Karpas-422 (cell line): ENCODE measurements at regions not wholly inside any gene's neighbourhood (a gene's known extent, or its start where the extent isn't known, plus 50 kb on each side); places are given as distances from the start of the nearest gene placed in this dataset.

ENCODE experiments used
- DNase-seq: peaks from one replicate; pipeline ENCODE4 v3.0.0-alpha.2; 2015
- H2AFZ ChIP-seq: fragments of 200-600 bp; sonication (generic); 2 replicates; pipeline ENCODE4 v1.6.1; 2014; ENCODE audit warnings: antibody characterized with exemption, low read length, mixed read lengths
- H3K27ac ChIP-seq: fragments of 200-600 bp; sonication (generic); 2 replicates; pipeline ENCODE4 v1.5.1; 2014; ENCODE audit warnings: mild to moderate bottlenecking, low read length, moderate library complexity
- H3K27me3 ChIP-seq: fragments of 200-600 bp; sonication (generic); 2 replicates; pipeline ENCODE4 v1.6.1; 2014; ENCODE audit warnings: low read length, mixed read lengths
- H3K36me3 ChIP-seq: fragments of 200-600 bp; sonication (generic); 2 replicates; pipeline ENCODE4 v1.6.1; 2014; ENCODE audit warnings: low read length, mixed read lengths; ENCODE audit not compliant: insufficient read depth
- H3K4me1 ChIP-seq: fragments of 200-600 bp; sonication (generic); 2 replicates; pipeline ENCODE4 v1.6.1; 2014; ENCODE audit warnings: mild to moderate bottlenecking, low read length, mixed read lengths
- H3K4me2 ChIP-seq: fragments of 200-600 bp; sonication (generic); 2 replicates; pipeline ENCODE4 v1.6.1; 2014; ENCODE audit warnings: low read length, low read depth, mild to moderate bottlenecking; ENCODE audit not compliant: poor library complexity, severe bottlenecking
- H3K4me3 ChIP-seq: fragments of 200-600 bp; sonication (generic); 2 replicates; pipeline ENCODE4 v1.5.1; 2014; ENCODE audit warnings: mild to moderate bottlenecking, antibody characterized with exemption, low read length, mixed read lengths
- H3K79me2 ChIP-seq: fragments of 200-600 bp; sonication (generic); 2 replicates; pipeline ENCODE4 v1.6.1; 2014; ENCODE audit warnings: mild to moderate bottlenecking, low read length, mixed read lengths
- H3K9ac ChIP-seq: fragments of 200-600 bp; sonication (generic); 2 replicates; pipeline ENCODE4 v1.6.0; 2014; ENCODE audit warnings: low read length
- H3K9me2 ChIP-seq: fragments of 200-600 bp; sonication (generic), shearing (Covaris generic); replicated peaks from 2 replicates; pipeline ENCODE4 v1.6.0; 2014; ENCODE audit warnings: mild to moderate bottlenecking, low read length, moderate library complexity; ENCODE audit not compliant: insufficient read depth
- H3K9me3 ChIP-seq: fragments of 300-700, 200-600 bp; sonication (generic); 2 replicates; pipeline ENCODE4 v1.6.1; 2014; ENCODE audit warnings: low read length, mixed read lengths
- H4K20me1 ChIP-seq: fragments of 200-600 bp; sonication (generic); 2 replicates; pipeline ENCODE4 v1.6.1; 2014; ENCODE audit warnings: mild to moderate bottlenecking, antibody characterized with exemption, low read length, low read depth; ENCODE audit not compliant: insufficient read depth

DNA sequence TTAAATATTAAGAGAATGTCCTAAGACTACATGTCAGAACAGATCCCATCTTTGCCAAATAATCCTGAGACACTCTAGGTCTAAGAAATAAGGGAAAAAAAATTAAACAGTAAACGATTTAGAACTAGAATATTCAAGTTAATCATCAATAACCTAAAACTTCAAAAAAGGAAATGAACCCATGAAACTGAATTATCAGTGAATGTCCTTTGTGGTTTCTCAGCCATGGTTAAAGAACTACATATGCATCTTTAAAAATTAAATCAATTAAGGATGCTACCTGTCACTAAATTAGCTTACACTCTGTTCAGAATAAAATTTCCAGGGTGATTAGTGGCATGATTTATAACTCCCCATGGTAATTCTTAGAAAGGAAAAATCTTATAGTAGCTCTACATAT lies 850.0 kb upstream of the C9orf72 start:
- Histone ChIP-seq H2AFZ (no peak overlapping the region), H3K9me3 (peaks cover 31% of the 10 kb centered on the region), H3K79me2 (no peaks in the 10 kb centered on the region), H3K4me1 (no peaks in the 10 kb centered on the region), H3K27ac (no peak overlapping the region), H3K9ac (no peak overlapping the region), H3K27me3 (no peaks in the 10 kb centered on the region), H3K4me2 (no peak overlapping the region), H3K4me3 (no peak overlapping the region), H4K20me1 (no peaks in the 10 kb centered on the region), H3K36me3 (no peaks in the 10 kb centered on the region), H3K9me2 (no peaks in the 10 kb centered on the region)
- DNase-seq: no peak

DNA sequence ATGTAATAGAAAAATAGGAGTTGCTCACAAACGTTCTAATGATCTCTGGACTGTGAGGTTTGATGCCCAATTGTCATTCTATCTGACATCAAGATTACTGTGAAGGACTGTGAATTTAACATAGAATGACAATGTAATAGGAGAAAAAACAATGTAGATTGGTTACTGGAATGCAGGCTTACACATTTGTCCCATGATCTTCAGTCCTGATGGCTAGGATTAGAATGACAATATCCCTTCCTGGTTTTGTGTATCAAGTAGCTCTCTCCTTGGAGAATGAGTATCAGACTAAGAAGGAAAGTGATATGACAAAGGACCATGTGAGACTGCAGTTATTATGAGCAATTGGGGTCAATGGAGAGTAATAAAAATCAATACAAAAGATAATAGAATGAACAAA lies 862.2 kb upstream of the C9orf72 start:
- no peak overlapping the region for H3K4me3 ChIP-seq
- no peak overlapping the region for H3K27ac ChIP-seq
- no peak overlapping the region for H3K9ac ChIP-seq
- H3K9me3 ChIP-seq: peaks cover 26% of the 10 kb centered on the region; the same call in 1 of the 2 replicates
- no peaks in the 10 kb centered on the region for H3K79me2 ChIP-seq
- no peaks in the 10 kb centered on the region for H4K20me1 ChIP-seq
- H3K27me3 ChIP-seq: no peaks in the 10 kb centered on the region
- no peak overlapping the region for H3K4me2 ChIP-seq
- H3K9me2 ChIP-seq: no peaks in the 10 kb centered on the region
- DNase-seq: no peak
- no peaks in the 10 kb centered on the region for H3K4me1 ChIP-seq
- no peaks in the 10 kb centered on the region for H3K36me3 ChIP-seq
- no peak overlapping the region for H2AFZ ChIP-seq

DNA sequence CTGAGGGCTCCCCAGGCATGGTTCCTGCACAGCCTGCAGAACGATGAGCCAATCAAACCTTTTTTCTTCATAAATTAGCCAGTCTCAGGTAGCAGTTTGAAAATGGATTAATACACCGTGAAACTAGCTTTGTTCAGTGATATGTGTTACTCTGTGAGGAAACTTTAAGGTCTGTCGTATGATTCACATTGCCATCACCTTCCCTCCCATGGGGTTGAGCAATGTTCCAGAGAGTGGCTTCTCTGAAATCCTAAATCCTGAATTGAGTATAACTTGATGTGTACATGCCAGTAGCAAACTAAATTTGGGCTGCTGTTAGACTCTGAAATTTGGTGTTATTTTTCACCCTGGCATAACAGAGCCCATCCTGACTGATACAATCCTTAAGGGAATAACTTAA lies 866.4 kb upstream of the C9orf72 start:
- H3K9me2 ChIP-seq: no peaks in the 10 kb centered on the region
- no peak overlapping the region for H3K4me2 ChIP-seq
- no peaks in the 10 kb centered on the region for H3K27me3 ChIP-seq
- H3K9ac ChIP-seq: no peak overlapping the region
- H3K27ac ChIP-seq: no peak overlapping the region
- H4K20me1 ChIP-seq: no peaks in the 10 kb centered on the region
- H3K9me3 ChIP-seq: peaks cover 23% of the 10 kb centered on the region
- no peaks in the 10 kb centered on the region for H3K36me3 ChIP-seq
- H3K4me1 ChIP-seq: no peaks in the 10 kb centered on the region
- H2AFZ ChIP-seq: no peak overlapping the region
- no peak overlapping the region for H3K4me3 ChIP-seq
- DNase-seq: no peak
- no peaks in the 10 kb centered on the region for H3K79me2 ChIP-seq

DNA sequence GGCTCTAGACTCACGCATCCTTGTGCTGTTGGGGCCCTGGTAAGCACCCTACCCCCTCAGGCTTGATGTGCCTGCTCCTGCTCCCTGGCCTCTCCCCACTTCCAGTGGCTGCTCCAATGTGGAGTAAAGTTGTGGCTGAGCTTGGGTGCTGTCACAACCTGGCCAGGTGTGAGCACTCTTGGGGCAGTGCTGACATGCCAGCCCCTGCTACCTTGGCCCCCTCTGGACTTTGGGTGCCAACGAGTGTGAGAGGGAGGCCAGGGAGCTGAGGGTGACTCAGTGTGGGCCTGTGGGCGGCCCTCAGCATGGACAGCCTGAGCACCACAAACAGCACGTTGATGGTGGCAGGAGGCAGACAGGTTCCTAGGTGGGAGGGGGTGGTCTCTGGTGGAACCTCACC lies 870.2 kb upstream of the C9orf72 start:
- H3K27ac ChIP-seq: no peak overlapping the region
- H3K9me3 ChIP-seq: peaks cover 27% of the 10 kb centered on the region
- no peak overlapping the region for H3K9ac ChIP-seq
- no peaks in the 10 kb centered on the region for H3K9me2 ChIP-seq
- H2AFZ ChIP-seq: no peak overlapping the region
- H3K36me3 ChIP-seq: no peaks in the 10 kb centered on the region
- H3K4me2 ChIP-seq: no peak overlapping the region
- no peak overlapping the region for H3K4me3 ChIP-seq
- no peak for DNase-seq
- no peaks in the 10 kb centered on the region for H3K27me3 ChIP-seq
- no peaks in the 10 kb centered on the region for H3K4me1 ChIP-seq
- no peaks in the 10 kb centered on the region for H4K20me1 ChIP-seq
- H3K79me2 ChIP-seq: no peaks in the 10 kb centered on the region

DNA sequence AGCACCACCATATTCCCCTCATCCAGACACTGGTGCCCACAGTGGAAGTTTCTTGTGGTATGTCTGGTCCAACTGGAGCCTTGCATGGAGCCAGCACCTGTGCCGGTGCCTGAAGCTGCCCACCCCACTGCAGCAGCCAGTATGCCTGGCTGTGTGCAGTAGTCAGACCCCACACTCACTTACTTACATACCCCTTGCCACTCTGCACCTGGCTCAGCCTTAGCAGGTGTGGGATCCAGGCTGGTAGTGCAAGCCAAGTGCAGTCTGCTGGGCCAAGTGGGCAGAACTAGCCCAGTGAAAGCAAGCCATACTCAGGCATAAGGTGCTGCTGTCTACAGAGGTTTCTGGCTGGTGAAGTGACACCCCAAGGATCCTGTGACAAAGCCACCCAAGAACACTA lies 871.4 kb upstream of the C9orf72 start:
- Histone ChIP-seq H3K9me2 (no peaks in the 10 kb centered on the region), H3K4me3 (no peak overlapping the region), H3K79me2 (no peaks in the 10 kb centered on the region), H3K9ac (no peak overlapping the region), H3K36me3 (no peaks in the 10 kb centered on the region), H4K20me1 (no peaks in the 10 kb centered on the region), H3K4me2 (no peak overlapping the region), H3K27ac (no peak overlapping the region), H2AFZ (no peak overlapping the region), H3K9me3 (peaks cover 29% of the 10 kb centered on the region), H3K4me1 (no peaks in the 10 kb centered on the region), H3K27me3 (no peaks in the 10 kb centered on the region)
- no peak for DNase-seq

DNA sequence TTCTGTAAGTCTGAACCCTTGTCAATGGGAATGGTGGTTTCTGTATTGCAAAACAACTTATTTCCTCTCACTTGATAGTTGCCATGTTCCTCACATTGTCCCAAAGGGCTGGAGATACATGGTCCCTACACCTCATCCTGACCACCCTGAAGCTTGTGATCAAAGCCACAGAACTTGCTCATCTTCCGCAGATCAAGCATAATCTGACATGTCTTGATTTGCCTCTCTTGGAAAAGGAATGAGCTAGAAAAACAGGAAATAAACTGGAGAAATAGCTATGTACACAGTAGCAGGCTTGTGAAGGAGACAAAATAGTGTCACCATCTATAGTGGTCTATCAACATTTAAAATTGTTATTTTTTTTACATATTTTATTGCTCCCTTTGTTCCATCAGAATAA lies 871.9 kb upstream of the C9orf72 start:
- Histone ChIP-seq H3K4me3 (no peak overlapping the region), H3K27me3 (no peaks in the 10 kb centered on the region), H2AFZ (no peak overlapping the region)

DNA sequence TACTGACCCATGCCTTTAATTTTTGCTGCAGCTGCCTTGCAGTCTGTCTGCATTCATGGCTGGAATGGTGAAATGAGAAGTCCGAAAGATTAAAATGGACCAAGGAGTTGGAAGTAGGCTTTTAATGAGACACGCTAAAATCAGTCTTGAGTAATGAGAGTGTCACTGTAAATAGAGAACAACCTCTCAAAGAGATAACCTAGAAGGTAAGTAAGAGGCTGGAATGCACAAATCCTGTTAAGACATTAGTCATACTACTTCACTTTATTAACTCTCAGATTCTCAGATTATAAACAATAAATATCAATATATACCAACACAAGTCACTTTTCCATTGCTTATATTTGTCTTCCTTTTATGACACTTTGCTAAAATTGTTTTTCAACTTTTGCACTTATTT lies 880.6 kb upstream of the C9orf72 start:
- H3K4me1 ChIP-seq: no peaks in the 10 kb centered on the region
- H4K20me1 ChIP-seq: no peaks in the 10 kb centered on the region
- H3K9me3 ChIP-seq: peaks cover 30% of the 10 kb centered on the region
- H3K4me2 ChIP-seq: no peak overlapping the region
- H3K79me2 ChIP-seq: no peaks in the 10 kb centered on the region
- DNase-seq: no peak
- no peaks in the 10 kb centered on the region for H3K9me2 ChIP-seq
- H3K27me3 ChIP-seq: no peaks in the 10 kb centered on the region
- no peak overlapping the region for H3K9ac ChIP-seq
- H2AFZ ChIP-seq: no peak overlapping the region
- H3K36me3 ChIP-seq: no peaks in the 10 kb centered on the region
- no peak overlapping the region for H3K4me3 ChIP-seq
- H3K27ac ChIP-seq: no peak overlapping the region

More for the DNA sequence above, 871.9 kb upstream of the C9orf72 start:
- Histone ChIP-seq H3K79me2 (no peaks in the 10 kb centered on the region), H3K4me1 (no peaks in the 10 kb centered on the region), H3K9me2 (no peaks in the 10 kb centered on the region), H3K4me2 (no peak overlapping the region), H3K27ac (no peak overlapping the region), H3K9ac (no peak overlapping the region), H4K20me1 (no peaks in the 10 kb centered on the region), H3K36me3 (no peaks in the 10 kb centered on the region), H3K9me3 (peaks cover 33% of the 10 kb centered on the region)
- no peak for DNase-seq

DNA sequence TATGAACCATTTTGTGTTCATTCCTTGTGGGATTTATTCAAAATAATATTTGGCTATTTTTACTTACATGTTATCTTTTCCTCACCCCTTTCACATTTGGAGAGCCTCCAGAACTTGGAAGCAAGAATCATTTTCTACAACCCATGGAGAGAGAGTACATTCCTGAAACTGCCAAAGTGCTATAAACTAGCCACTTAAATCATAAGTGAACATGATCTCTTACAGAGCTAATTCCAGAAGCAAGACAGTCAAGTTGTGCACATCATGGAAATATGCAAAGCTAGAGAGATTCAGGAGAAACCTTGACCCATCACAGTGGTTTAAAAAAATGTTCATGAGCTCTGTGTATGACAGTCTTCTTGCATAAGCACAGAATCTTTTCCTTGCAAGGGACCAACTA lies 883.6 kb upstream of the C9orf72 start:
- DNase-seq: no peak
- Histone ChIP-seq H3K36me3 (no peaks in the 10 kb centered on the region), H3K79me2 (no peaks in the 10 kb centered on the region), H3K27ac (no peak overlapping the region), H3K4me3 (no peak overlapping the region), H2AFZ (no peak overlapping the region), H3K9ac (no peak overlapping the region), H4K20me1 (no peaks in the 10 kb centered on the region), H3K27me3 (no peaks in the 10 kb centered on the region), H3K4me2 (no peak overlapping the region), H3K9me3 (peaks cover 20% of the 10 kb centered on the region; the same call in 1 of the 2 replicates), H3K9me2 (no peaks in the 10 kb centered on the region), H3K4me1 (no peaks in the 10 kb centered on the region)
